ENCODE measurements at regions not wholly inside any gene's neighbourhood (a gene's known extent, or its start where the extent isn't known, plus 50 kb on each side); places are given as distances from the start of the nearest gene placed in this dataset.

- Histone ChIP-seq H3K4me1 (ENCODE audit: control insufficient read depth in 4 of 4, insufficient read depth in 4 of 4, low read length in 3 of 4) (no peaks in the 10 kb centered on the region), H3K27ac (ENCODE audit: low read depth in 1 of 2, low read length in 2 of 2) (no peak overlapping the region), H3K9ac (ENCODE audit: low read depth in 1 of 2, low read length in 2 of 2) (no peak overlapping the region), H3K4me3 (ENCODE audit: low read depth in 1 of 3, low read length in 3 of 3) (no peak overlapping the region), H3K27me3 (ENCODE audit: control insufficient read depth in 4 of 4, insufficient read depth in 4 of 4, low read length in 3 of 4) (no peaks in the 10 kb centered on the region), H3K36me3 (ENCODE audit: control insufficient read depth in 4 of 4, insufficient read depth in 3 of 4, low read depth in 1 of 4, low read length in 3 of 4) (no peaks in the 10 kb centered on the region), H3K9me3 (ENCODE audit: control insufficient read depth in 4 of 4, low read length in 3 of 4) (no peaks in the 10 kb centered on the region)
- TF ChIP-seq EGR1 (IDR thresholded peaks at IDR 0.05; ENCODE audit: low read depth in 2 of 2) (no peak), HNF4A (conservative IDR thresholded peaks at IDR 0.05) (no peak), HNF4G (IDR thresholded peaks at IDR 0.05) (no peak), RXRA (IDR thresholded peaks at IDR 0.05) (no peak), SP1 (IDR thresholded peaks at IDR 0.05) (no peak), RAD21 (IDR thresholded peaks at IDR 0.05) (no peak), TAF1 (conservative IDR thresholded peaks at IDR 0.05) (no peak), FOXA1 (IDR thresholded peaks at IDR 0.05) (no peak), YY1 (IDR thresholded peaks at IDR 0.05) (no peak), NR2F2 (IDR thresholded peaks at IDR 0.05) (no peak), JUND (IDR thresholded peaks at IDR 0.05) (no peak)
- TF ChIP-seq, protein P1, sequence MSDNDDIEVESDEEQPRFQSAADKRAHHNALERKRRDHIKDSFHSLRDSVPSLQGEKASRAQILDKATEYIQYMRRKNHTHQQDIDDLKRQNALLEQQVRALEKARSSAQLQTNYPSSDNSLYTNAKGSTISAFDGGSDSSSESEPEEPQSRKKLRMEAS (IDR thresholded peaks at IDR 0.05), result no peak
- TF ChIP-seq, protein P2, sequence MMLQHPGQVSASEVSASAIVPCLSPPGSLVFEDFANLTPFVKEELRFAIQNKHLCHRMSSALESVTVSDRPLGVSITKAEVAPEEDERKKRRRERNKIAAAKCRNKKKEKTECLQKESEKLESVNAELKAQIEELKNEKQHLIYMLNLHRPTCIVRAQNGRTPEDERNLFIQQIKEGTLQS (IDR thresholded peaks at IDR 0.05), result no peak
- TF ChIP-seq, protein P3, sequence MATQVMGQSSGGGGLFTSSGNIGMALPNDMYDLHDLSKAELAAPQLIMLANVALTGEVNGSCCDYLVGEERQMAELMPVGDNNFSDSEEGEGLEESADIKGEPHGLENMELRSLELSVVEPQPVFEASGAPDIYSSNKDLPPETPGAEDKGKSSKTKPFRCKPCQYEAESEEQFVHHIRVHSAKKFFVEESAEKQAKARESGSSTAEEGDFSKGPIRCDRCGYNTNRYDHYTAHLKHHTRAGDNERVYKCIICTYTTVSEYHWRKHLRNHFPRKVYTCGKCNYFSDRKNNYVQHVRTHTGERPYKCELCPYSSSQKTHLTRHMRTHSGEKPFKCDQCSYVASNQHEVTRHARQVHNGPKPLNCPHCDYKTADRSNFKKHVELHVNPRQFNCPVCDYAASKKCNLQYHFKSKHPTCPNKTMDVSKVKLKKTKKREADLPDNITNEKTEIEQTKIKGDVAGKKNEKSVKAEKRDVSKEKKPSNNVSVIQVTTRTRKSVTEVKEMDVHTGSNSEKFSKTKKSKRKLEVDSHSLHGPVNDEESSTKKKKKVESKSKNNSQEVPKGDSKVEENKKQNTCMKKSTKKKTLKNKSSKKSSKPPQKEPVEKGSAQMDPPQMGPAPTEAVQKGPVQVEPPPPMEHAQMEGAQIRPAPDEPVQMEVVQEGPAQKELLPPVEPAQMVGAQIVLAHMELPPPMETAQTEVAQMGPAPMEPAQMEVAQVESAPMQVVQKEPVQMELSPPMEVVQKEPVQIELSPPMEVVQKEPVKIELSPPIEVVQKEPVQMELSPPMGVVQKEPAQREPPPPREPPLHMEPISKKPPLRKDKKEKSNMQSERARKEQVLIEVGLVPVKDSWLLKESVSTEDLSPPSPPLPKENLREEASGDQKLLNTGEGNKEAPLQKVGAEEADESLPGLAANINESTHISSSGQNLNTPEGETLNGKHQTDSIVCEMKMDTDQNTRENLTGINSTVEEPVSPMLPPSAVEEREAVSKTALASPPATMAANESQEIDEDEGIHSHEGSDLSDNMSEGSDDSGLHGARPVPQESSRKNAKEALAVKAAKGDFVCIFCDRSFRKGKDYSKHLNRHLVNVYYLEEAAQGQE (IDR thresholded peaks at IDR 0.05), result no peak
- TF ChIP-seq, protein P4, sequence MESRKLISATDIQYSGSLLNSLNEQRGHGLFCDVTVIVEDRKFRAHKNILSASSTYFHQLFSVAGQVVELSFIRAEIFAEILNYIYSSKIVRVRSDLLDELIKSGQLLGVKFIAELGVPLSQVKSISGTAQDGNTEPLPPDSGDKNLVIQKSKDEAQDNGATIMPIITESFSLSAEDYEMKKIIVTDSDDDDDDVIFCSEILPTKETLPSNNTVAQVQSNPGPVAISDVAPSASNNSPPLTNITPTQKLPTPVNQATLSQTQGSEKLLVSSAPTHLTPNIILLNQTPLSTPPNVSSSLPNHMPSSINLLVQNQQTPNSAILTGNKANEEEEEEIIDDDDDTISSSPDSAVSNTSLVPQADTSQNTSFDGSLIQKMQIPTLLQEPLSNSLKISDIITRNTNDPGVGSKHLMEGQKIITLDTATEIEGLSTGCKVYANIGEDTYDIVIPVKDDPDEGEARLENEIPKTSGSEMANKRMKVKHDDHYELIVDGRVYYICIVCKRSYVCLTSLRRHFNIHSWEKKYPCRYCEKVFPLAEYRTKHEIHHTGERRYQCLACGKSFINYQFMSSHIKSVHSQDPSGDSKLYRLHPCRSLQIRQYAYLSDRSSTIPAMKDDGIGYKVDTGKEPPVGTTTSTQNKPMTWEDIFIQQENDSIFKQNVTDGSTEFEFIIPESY (IDR thresholded peaks at IDR 0.05), result no peak
- no peak for DNase-seq (ENCODE audit: low spot score)
Observed at GRCh38 chr14:87156878-87157277, 836.1 kb downstream of the GALC start.

DNA sequence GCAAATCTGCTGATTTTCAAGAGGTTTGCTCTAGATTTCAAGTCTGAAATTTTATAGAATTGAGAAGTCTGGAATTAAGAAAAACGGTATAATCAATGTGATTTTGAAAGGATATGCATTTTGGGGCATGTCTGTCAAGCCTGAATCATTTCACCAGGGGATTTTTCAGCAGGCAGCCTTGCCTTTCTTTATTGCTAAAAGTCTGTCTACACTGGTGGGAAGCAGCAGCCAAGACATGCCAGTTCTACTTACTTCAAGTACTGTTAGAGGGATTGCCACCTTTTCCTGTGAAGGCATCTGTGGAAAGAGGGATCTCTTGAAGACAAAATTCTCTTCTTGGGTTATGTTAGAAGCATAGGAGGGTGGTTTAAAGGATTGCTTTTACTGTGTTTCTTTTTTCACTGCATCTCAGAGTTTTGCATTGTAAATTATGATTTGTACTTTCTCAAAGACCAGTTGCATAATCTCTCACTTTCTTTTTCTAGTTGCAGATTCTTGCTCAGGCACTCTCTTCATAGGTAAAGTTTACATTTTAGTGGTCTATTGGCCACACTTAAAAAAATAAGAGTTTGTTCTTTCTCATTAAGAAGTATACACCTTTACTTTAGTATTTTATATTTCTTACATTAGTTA is 837.0 kb downstream of the GALC start:
- 64% methylated on average over 1 of the region's 1 CpG for WGBS
- H3K27me3 ChIP-seq (ENCODE audit: control insufficient read depth in 4 of 4, insufficient read depth in 4 of 4, low read length in 3 of 4), result no peaks in the 10 kb centered on the region
- H3K27ac ChIP-seq (ENCODE audit: low read depth in 1 of 2, low read length in 2 of 2), result no peak overlapping the region
- no peak overlapping the region for H3K4me3 ChIP-seq (ENCODE audit: low read depth in 1 of 3, low read length in 3 of 3)
- no peaks in the 10 kb centered on the region for H3K9me3 ChIP-seq (ENCODE audit: control insufficient read depth in 4 of 4, low read length in 3 of 4)
- no peaks in the 10 kb centered on the region for H3K4me1 ChIP-seq (ENCODE audit: control insufficient read depth in 4 of 4, insufficient read depth in 4 of 4, low read length in 3 of 4)
- H3K36me3 ChIP-seq (ENCODE audit: control insufficient read depth in 4 of 4, insufficient read depth in 3 of 4, low read depth in 1 of 4, low read length in 3 of 4), result no peaks in the 10 kb centered on the region
- no peak for DNase-seq (ENCODE audit: low spot score)
- no peak for TF ChIP-seq YY1 (IDR thresholded peaks at IDR 0.05)
- TF ChIP-seq, protein P4 (IDR thresholded peaks at IDR 0.05), result no peak
- TF ChIP-seq SP1 (IDR thresholded peaks at IDR 0.05), result no peak
- no peak for TF ChIP-seq TAF1 (conservative IDR thresholded peaks at IDR 0.05)
- TF ChIP-seq, protein P1 (IDR thresholded peaks at IDR 0.05), result no peak
- TF ChIP-seq FOXA2 (IDR thresholded peaks at IDR 0.05), result no peak
- no peak for TF ChIP-seq CTCF (IDR thresholded peaks at IDR 0.05; ENCODE audit: low read depth, low read length, missing input control)
- TF ChIP-seq, protein P2 (IDR thresholded peaks at IDR 0.05), result no peak
- no peak for TF ChIP-seq GABPA (IDR thresholded peaks at IDR 0.05 in 1 of 2, conservative IDR thresholded peaks at IDR 0.05 in 1 of 2)
- no peak for TF ChIP-seq EGR1 (IDR thresholded peaks at IDR 0.05; ENCODE audit: low read depth in 2 of 2)
- no peak overlapping the region for H3K9ac ChIP-seq (ENCODE audit: low read depth in 1 of 2, low read length in 2 of 2)
